HEK293 (cell line): ENCODE measurements at regions not wholly inside any gene's neighbourhood (a gene's known extent, or its start where the extent isn't known, plus 50 kb on each side); places are given as distances from the start of the nearest gene placed in this dataset.

ENCODE experiments used
- CTCF ChIA-PET: fragments of 350-600 bp; formaldehyde crosslinking; extraction: SDS; loops from one replicate; lab custom pipeline; 2021; ENCODE audit warnings: antibody characterized with exemption; lab: Yijun Ruan, JAX
- POLR2A ChIA-PET: fragments of 300-600 bp; formaldehyde crosslinking; extraction: SDS; loops from one replicate; lab custom pipeline; 2020; ENCODE audit warnings: antibody characterized with exemption, inconsistent platforms; lab: Yijun Ruan, JAX
- H3K27ac ChIP-seq: fragments of 200-500 bp; sonication (Bioruptor generic); 2 replicates; pipeline ENCODE4 v1.5.1; 2014; ENCODE audit warnings: low read depth, low read length, control low read depth, inconsistent platforms; ENCODE audit errors: extremely low read depth
- H3K36me3 ChIP-seq, 2 experiments: fragments of 200-500 bp in 1 of 2; sonication (Bioruptor generic) in 1 of 2; 1 replicate in 1 of 2; 2 replicates in 1 of 2; pipeline ENCODE4 v1.5.1; 2014 to 2017; ENCODE audit warnings: inconsistent platforms in 2 of 2, low read length in 2 of 2; ENCODE audit not compliant: control insufficient read depth in 2 of 2, insufficient read depth in 1 of 2
- H3K4me1 ChIP-seq: fragments of 200-500 bp; sonication (Bioruptor generic); 2 replicates; pipeline ENCODE4 v1.5.1; 2014; ENCODE audit warnings: mild to moderate bottlenecking, low read length, inconsistent platforms; ENCODE audit not compliant: control insufficient read depth, insufficient read depth
- H3K4me3 ChIP-seq: 2 replicates; pipeline ENCODE4 v1.5.1; 2011; ENCODE audit warnings: low read depth, mild to moderate bottlenecking, control low read depth, low read length, moderate library complexity
- H3K9me3 ChIP-seq: fragments of 200-500 bp; sonication (Bioruptor generic); 2 replicates; pipeline ENCODE4 v1.5.1; 2014; ENCODE audit warnings: low read depth, low read length, inconsistent platforms; ENCODE audit not compliant: control insufficient read depth, insufficient read depth
- ATF2 ChIP-seq: fragments of 450-650 bp; formaldehyde crosslinking; IDR thresholded peaks from 2 replicates; pipeline ENCODE4 v1.5.1; 2016; ENCODE audit warnings: missing biosample characterization, missing genetic modification characterization, low read depth
- CTCF ChIP-seq: fragments of 450-650 bp; formaldehyde crosslinking; IDR thresholded peaks from 2 replicates; pipeline ENCODE4 v1.5.1; 2016; ENCODE audit warnings: missing biosample characterization, missing genetic modification characterization
- FEZF1 ChIP-seq: fragments of 450-650 bp; formaldehyde crosslinking; IDR thresholded peaks from 2 replicates; pipeline ENCODE4 v1.5.1; 2016; ENCODE audit warnings: missing biosample characterization, missing genetic modification characterization
- KLF8 ChIP-seq: fragments of 450-650 bp; formaldehyde crosslinking; IDR thresholded peaks from 2 replicates; pipeline ENCODE4 v1.5.1; 2016; ENCODE audit warnings: missing biosample characterization, missing genetic modification characterization
- KLF9 ChIP-seq: fragments of 450-650 bp; formaldehyde crosslinking; IDR thresholded peaks from 2 replicates; pipeline ENCODE4 v1.5.1; 2016; ENCODE audit warnings: missing biosample characterization, missing genetic modification characterization, low read depth
- OSR2 ChIP-seq: fragments of 450-650 bp; formaldehyde crosslinking; IDR thresholded peaks from 2 replicates; pipeline ENCODE4 v1.5.1; 2016; ENCODE audit warnings: missing biosample characterization, missing genetic modification characterization
- PRDM10 ChIP-seq: fragments of 450-650 bp; formaldehyde crosslinking; IDR thresholded peaks from 2 replicates; pipeline ENCODE4 v1.5.1; 2016; ENCODE audit warnings: missing biosample characterization, missing genetic modification characterization
- PRDM6 ChIP-seq: fragments of 450-650 bp; formaldehyde crosslinking; IDR thresholded peaks from 2 replicates; pipeline ENCODE4 v1.5.1; 2017; ENCODE audit warnings: missing biosample characterization, missing genetic modification characterization
- SALL2 ChIP-seq: fragments of 450-650 bp; formaldehyde crosslinking; IDR thresholded peaks from 2 replicates; pipeline ENCODE4 v1.5.0; 2017; ENCODE audit warnings: missing biosample characterization, mild to moderate bottlenecking, missing genetic modification characterization, borderline replicate concordance
- ZBTB21 ChIP-seq: fragments of 450-650 bp; formaldehyde crosslinking; IDR thresholded peaks from 2 replicates; pipeline ENCODE4 v1.5.1; 2017; ENCODE audit warnings: missing biosample characterization, missing genetic modification characterization
- ZBTB7A ChIP-seq: fragments of 450-650 bp; formaldehyde crosslinking; IDR thresholded peaks from 2 replicates; pipeline ENCODE4 v1.5.1; 2016; ENCODE audit warnings: low read depth, missing biosample characterization, missing genetic modification characterization
- ZFP3 ChIP-seq: fragments of 450-650 bp; formaldehyde crosslinking; IDR thresholded peaks from 2 replicates; pipeline ENCODE4 v1.5.1; 2016; ENCODE audit warnings: low read depth, missing biosample characterization, missing genetic modification characterization
- ZNF112 ChIP-seq: fragments of 450-650 bp; formaldehyde crosslinking; IDR thresholded peaks from 2 replicates; pipeline ENCODE4 v1.5.0; 2017; ENCODE audit warnings: missing biosample characterization, missing genetic modification characterization
- ZNF140 ChIP-seq: fragments of 450-650 bp; formaldehyde crosslinking; IDR thresholded peaks from 2 replicates; pipeline ENCODE4 v1.5.1; 2016; ENCODE audit warnings: missing biosample characterization, missing genetic modification characterization
- ZNF248 ChIP-seq: fragments of 450-650 bp; formaldehyde crosslinking; IDR thresholded peaks from 2 replicates; pipeline ENCODE4 v1.5.1; 2017; ENCODE audit warnings: missing biosample characterization, missing genetic modification characterization
- ZNF335 ChIP-seq: fragments of 450-650 bp; formaldehyde crosslinking; conservative IDR thresholded peaks from 2 replicates; pipeline ENCODE4 v1.5.1; 2016; ENCODE audit warnings: missing biosample characterization, missing genetic modification characterization
- ZNF362 ChIP-seq: fragments of 450-650 bp; formaldehyde crosslinking; IDR thresholded peaks from 2 replicates; pipeline ENCODE4 v1.5.1; 2016; ENCODE audit warnings: missing biosample characterization, missing genetic modification characterization
- ZNF626 ChIP-seq: fragments of 450-650 bp; sonication (Bioruptor Pico); formaldehyde crosslinking; IDR thresholded peaks from 2 replicates; pipeline ENCODE4 v1.5.1; 2018; ENCODE audit warnings: missing biosample characterization, missing genetic modification characterization, inconsistent platforms
- ZNF692 ChIP-seq: fragments of 450-650 bp; formaldehyde crosslinking; IDR thresholded peaks from 2 replicates; pipeline ENCODE4 v1.5.1; 2016; ENCODE audit warnings: missing biosample characterization, missing genetic modification characterization
- ZNF747 ChIP-seq: fragments of 450-650 bp; formaldehyde crosslinking; IDR thresholded peaks from 2 replicates; pipeline ENCODE4 v1.5.1; 2016; ENCODE audit warnings: missing biosample characterization, missing genetic modification characterization

- peak; percentile 68; the same call in 1 of the 2 replicates for TF ChIP-seq ZNF362 (tag by site-specific recombination)
- TF ChIP-seq ZBTB7A = no peak
- peak; percentile 60; the same call in 1 of the 2 replicates for TF ChIP-seq ZNF335 (tag by site-specific recombination)
- no peak for TF ChIP-seq ZNF747 (tag by site-specific recombination)
- TF ChIP-seq KLF9 (tag by site-specific recombination) = no peak
- TF ChIP-seq ATF2 (tag by site-specific recombination) = no peak
- peak; percentile 30; the same call in 1 of the 2 replicates for TF ChIP-seq PRDM10 (tag by site-specific recombination)
- TF ChIP-seq CTCF = peak; percentile 52
Measured at GRCh38 chr4:66574145-66574978, 904.1 kb upstream of the EPHA5 start (continued).

GRCh38 chr4:66572949-66573348 lies 902.7 kb upstream of the EPHA5 start:
- Histone ChIP-seq H3K4me1 (0 out of 2 replicates have a peak, but pooled peaks cover 2% of the 10 kb centered on the region), H3K36me3 (no peaks in the 10 kb centered on the region), H3K9me3 (no peaks in the 10 kb centered on the region), H3K27ac (no peak overlapping the region), H3K4me3 (no peak overlapping the region)
- no peak for TF ChIP-seq PRDM10 (tag by site-specific recombination)
- no peak for TF ChIP-seq ZBTB21 (tag by site-specific recombination)
- no peak for TF ChIP-seq KLF8 (tag by site-specific recombination)
- peak; percentile 79 for TF ChIP-seq PRDM6 (tag by site-specific recombination)
- no peak for TF ChIP-seq ZNF692 (tag by site-specific recombination)
- no peak for TF ChIP-seq ZFP3 (tag by site-specific recombination)
- no peak for TF ChIP-seq ZNF626 (tag by site-specific recombination)
- peak; percentile 41 for TF ChIP-seq FEZF1
- TF ChIP-seq OSR2 (tag by site-specific recombination) = peak; percentile 26; the same call in 1 of the 2 replicates
- TF ChIP-seq ZNF248 (tag by site-specific recombination) = no peak
- no peak for TF ChIP-seq SALL2 (tag by site-specific recombination)
- no peak for TF ChIP-seq ZNF140 (tag by site-specific recombination)
- TF ChIP-seq ZNF112 (tag by site-specific recombination) = no peak
- CTCF ChIA-PET = no interaction called here
- POLR2A ChIA-PET = no interaction called here
